HepG2 (cell line): ENCODE measurements at regions not wholly inside any gene's neighbourhood (a gene's known extent, or its start where the extent isn't known, plus 50 kb on each side); places are given as distances from the start of the nearest gene placed in this dataset.

Experiments used
- AGO2 ChIP-seq: fragments of 200-400 bp; formaldehyde crosslinking; optimal IDR thresholded peaks from 2 replicates; pipeline ENCODE3; 2017; ENCODE audit warnings: mild to moderate bottlenecking, low read depth, low read length, moderate library complexity
- CTCF ChIP-seq: sonication (generic); formaldehyde crosslinking; IDR thresholded peaks from 2 replicates; pipeline ENCODE4 v1.5.0; 2020; ENCODE audit warnings: mild to moderate bottlenecking, missing genetic modification reagents, moderate library complexity
- EZH2 ChIP-seq: conservative IDR thresholded peaks from 2 replicates; pipeline ENCODE4 v1.6.1; 2012; ENCODE audit warnings: mild to moderate bottlenecking, low read depth, low read length, moderate library complexity
- PHF21A ChIP-seq: sonication (generic); formaldehyde crosslinking; IDR thresholded peaks from 2 replicates; pipeline ENCODE4 v1.5.0; 2020; ENCODE audit warnings: mild to moderate bottlenecking, missing genetic modification reagents
- POLR2AphosphoS5 ChIP-seq: IDR thresholded peaks from 2 replicates; pipeline ENCODE4 v1.6.1; 2012; ENCODE audit warnings: low read depth, low read length
- ZBTB39 ChIP-seq: sonication (generic); formaldehyde crosslinking; IDR thresholded peaks from 2 replicates; pipeline ENCODE4 v1.5.0; 2020; ENCODE audit warnings: missing genetic modification reagents
- ZBTB7A ChIP-seq: sonication (generic); formaldehyde crosslinking; IDR thresholded peaks from 2 replicates; pipeline ENCODE4 v1.8.0; 2022; ENCODE audit warnings: mild to moderate bottlenecking, missing genetic modification reagents
- ZNF501 ChIP-seq: sonication (generic); formaldehyde crosslinking; IDR thresholded peaks from 2 replicates; pipeline ENCODE4 v1.5.1; 2020; ENCODE audit warnings: mild to moderate bottlenecking, moderate library complexity, missing genetic modification reagents

GRCh38 chr12:131422187-131422520, 288.7 kb upstream of the SFSWAP start:
- TF ChIP-seq ZBTB7A, result no peak
- TF ChIP-seq AGO2, result no peak
- no peak for TF ChIP-seq EZH2
- no peak for TF ChIP-seq CTCF
- no peak for TF ChIP-seq ZBTB39 (CRISPR knock-in tag)
- no peak for TF ChIP-seq PHF21A
- TF ChIP-seq POLR2AphosphoS5, result no peak
- no peak for TF ChIP-seq ZNF501 (CRISPR knock-in tag)
